Dendritic cell treated with granulocyte-macrophage colony-stimulating factor and Interleukin-4, amounts not matched to agents 40 ng/mL and 50 ng/mL, for 4 days (primary cell): ENCODE measurements at regions not wholly inside any gene's neighbourhood (a gene's known extent, or its start where the extent isn't known, plus 50 kb on each side); places are given as distances from the start of the nearest gene placed in this dataset.

Source experiments
- H3K27ac Mint-ChIP-seq: one replicate; pipeline ENCODE4 v1.8.0; 2022; ENCODE audit warnings: mild to moderate bottlenecking, mixed read lengths
- H3K27me3 Mint-ChIP-seq: one replicate; pipeline ENCODE4 v1.8.0; 2022; ENCODE audit warnings: mild to moderate bottlenecking, mixed read lengths
- H3K36me3 Mint-ChIP-seq: one replicate; pipeline ENCODE4 v1.8.0; 2022; ENCODE audit warnings: low read depth, mixed read lengths
- H3K4me1 Mint-ChIP-seq: one replicate; pipeline ENCODE4 v1.8.0; 2022; ENCODE audit warnings: low read depth, mixed read lengths
- H3K4me3 Mint-ChIP-seq: one replicate; pipeline ENCODE4 v1.8.0; 2022; ENCODE audit warnings: mild to moderate bottlenecking, moderate library complexity, mixed read lengths
- H3K9me3 Mint-ChIP-seq: one replicate; pipeline ENCODE4 v1.8.0; 2022; ENCODE audit warnings: mixed read lengths
- intact Hi-C: fragments of 100-400 bp; cut with micrococcal nuclease; formaldehyde crosslinking; loops from one replicate; pipeline ENCODE4 v1.15.0; 2022

GRCh38 chr1:208298593-208299269 is 54.5 kb upstream of the PLXNA2 start:
- Mint-ChIP-seq H3K27me3 (peaks cover 4% of the 10 kb centered on the region), H3K4me1 (no peaks in the 10 kb centered on the region), H3K9me3 (no peaks in the 10 kb centered on the region), H3K36me3 (no peaks in the 10 kb centered on the region), H3K27ac (no peak overlapping the region), H3K4me3 (no peak overlapping the region)
- intact Hi-C loops, result no loop called here

DNA sequence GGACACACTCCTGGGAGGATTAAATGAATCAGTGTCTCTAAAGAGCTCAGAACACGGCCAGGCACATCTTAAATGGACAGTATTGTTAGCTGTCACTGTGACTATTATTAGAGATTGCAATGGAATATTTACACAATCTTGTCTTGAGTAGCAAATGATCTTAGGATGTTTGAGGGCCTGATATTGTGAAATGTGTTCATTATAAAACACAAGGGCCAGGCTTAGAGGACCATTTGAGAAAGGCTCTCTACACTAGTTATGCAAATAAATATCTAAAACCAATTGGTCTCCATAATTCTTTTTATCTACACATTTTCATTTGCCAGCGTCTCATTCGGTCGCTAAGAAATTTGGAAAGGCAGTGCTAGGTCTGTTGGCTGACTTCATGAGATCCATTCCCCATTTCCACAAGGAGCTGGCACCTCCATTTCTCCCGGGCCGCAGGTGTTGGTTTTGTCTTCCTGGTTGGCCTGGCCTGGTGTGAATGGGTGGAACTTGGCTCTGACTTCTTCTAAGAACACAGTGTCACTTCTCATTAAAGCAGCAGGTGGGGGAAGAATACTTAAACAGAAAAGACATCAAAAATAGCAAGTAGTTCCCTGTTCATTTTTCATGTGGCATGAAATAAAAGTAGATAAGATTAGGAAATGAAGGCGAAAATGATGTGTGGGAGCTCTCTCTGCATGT is 56.0 kb upstream of the PLXNA2 start:
- intact Hi-C loops, result no loop called here
- no peaks in the 10 kb centered on the region for H3K27me3 Mint-ChIP-seq
- no peaks in the 10 kb centered on the region for H3K4me1 Mint-ChIP-seq
- H3K36me3 Mint-ChIP-seq, result no peaks in the 10 kb centered on the region
- H3K4me3 Mint-ChIP-seq, result no peak overlapping the region
- no peaks in the 10 kb centered on the region for H3K9me3 Mint-ChIP-seq
- no peak overlapping the region for H3K27ac Mint-ChIP-seq

DNA sequence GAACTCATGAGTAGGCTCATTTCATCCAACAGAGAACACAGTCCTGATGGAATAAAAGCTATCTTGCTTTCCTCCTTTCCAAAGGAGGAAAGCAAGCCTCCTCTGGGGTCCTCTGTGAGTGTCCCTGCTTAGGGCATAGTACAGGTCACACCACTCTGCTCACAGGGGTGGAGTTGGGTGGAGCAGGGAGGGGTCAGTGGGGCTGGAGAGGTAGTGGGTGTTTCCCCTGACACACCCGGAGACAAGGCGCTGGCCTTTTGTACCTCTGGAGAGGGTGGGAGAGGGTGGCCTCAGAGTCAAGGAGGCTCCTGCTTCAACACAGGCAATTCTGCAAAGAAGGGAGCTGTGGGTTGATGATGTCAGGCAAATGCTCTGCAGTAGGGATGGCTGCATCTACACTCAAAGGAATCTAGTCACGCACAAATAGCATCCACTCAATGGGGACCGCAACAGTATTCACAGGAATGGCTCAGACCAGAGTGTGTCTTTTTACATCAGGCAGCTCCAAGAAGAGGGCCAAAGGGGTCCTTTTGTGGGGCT is 58.6 kb upstream of the PLXNA2 start:
- Mint-ChIP-seq H3K27me3 (no peaks in the 10 kb centered on the region), H3K36me3 (no peaks in the 10 kb centered on the region), H3K9me3 (no peaks in the 10 kb centered on the region), H3K4me3 (no peak overlapping the region), H3K4me1 (no peaks in the 10 kb centered on the region), H3K27ac (no peak overlapping the region)
- intact Hi-C loops, result no loop called here

- Mint-ChIP-seq H3K27me3 (no peaks in the 10 kb centered on the region), H3K4me1 (no peaks in the 10 kb centered on the region), H3K27ac (no peak overlapping the region), H3K4me3 (no peak overlapping the region), H3K36me3 (no peaks in the 10 kb centered on the region), H3K9me3 (no peaks in the 10 kb centered on the region)
- intact Hi-C loops, result no loop called here
These were observed 59.8 kb upstream of the PLXNA2 start for GRCh38 chr1:208303743-208304712.

- H3K27ac Mint-ChIP-seq, result no peak overlapping the region
- H3K4me3 Mint-ChIP-seq, result no peak overlapping the region
- no peaks in the 10 kb centered on the region for H3K27me3 Mint-ChIP-seq
- H3K36me3 Mint-ChIP-seq, result no peaks in the 10 kb centered on the region
- intact Hi-C loops, result no loop called here
- no peaks in the 10 kb centered on the region for H3K9me3 Mint-ChIP-seq
- no peaks in the 10 kb centered on the region for H3K4me1 Mint-ChIP-seq
These were observed 64.0 kb upstream of the PLXNA2 start for GRCh38 chr1:208308221-208308620.

- H3K4me3 Mint-ChIP-seq, result no peak overlapping the region
- H3K9me3 Mint-ChIP-seq, result no peaks in the 10 kb centered on the region
- H3K27ac Mint-ChIP-seq, result no peak overlapping the region
- H3K4me1 Mint-ChIP-seq, result no peaks in the 10 kb centered on the region
- no peaks in the 10 kb centered on the region for H3K36me3 Mint-ChIP-seq
- no peaks in the 10 kb centered on the region for H3K27me3 Mint-ChIP-seq
- intact Hi-C loops, result no loop called here
These were observed 65.6 kb upstream of the PLXNA2 start for GRCh38 chr1:208309771-208310170.

GRCh38 chr1:208312706-208313105 is 68.5 kb upstream of the PLXNA2 start:
- Mint-ChIP-seq H3K36me3 (no peaks in the 10 kb centered on the region), H3K9me3 (no peaks in the 10 kb centered on the region), H3K4me1 (no peaks in the 10 kb centered on the region), H3K4me3 (no peak overlapping the region), H3K27ac (no peak overlapping the region), H3K27me3 (no peaks in the 10 kb centered on the region)
- intact Hi-C loops, result no loop called here

GRCh38 chr1:208314431-208314830 is 70.2 kb upstream of the PLXNA2 start:
- Mint-ChIP-seq H3K9me3 (no peaks in the 10 kb centered on the region), H3K4me1 (no peaks in the 10 kb centered on the region), H3K27me3 (no peaks in the 10 kb centered on the region), H3K4me3 (no peak overlapping the region), H3K27ac (no peak overlapping the region), H3K36me3 (no peaks in the 10 kb centered on the region)
- intact Hi-C loops, result no loop called here

- Mint-ChIP-seq H3K4me1 (no peaks in the 10 kb centered on the region), H3K27ac (no peak overlapping the region), H3K36me3 (no peaks in the 10 kb centered on the region), H3K9me3 (no peaks in the 10 kb centered on the region), H3K27me3 (no peaks in the 10 kb centered on the region), H3K4me3 (no peak overlapping the region)
- intact Hi-C loops, result no loop called here
These were observed 74.1 kb upstream of the PLXNA2 start for GRCh38 chr1:208318150-208318734.

DNA sequence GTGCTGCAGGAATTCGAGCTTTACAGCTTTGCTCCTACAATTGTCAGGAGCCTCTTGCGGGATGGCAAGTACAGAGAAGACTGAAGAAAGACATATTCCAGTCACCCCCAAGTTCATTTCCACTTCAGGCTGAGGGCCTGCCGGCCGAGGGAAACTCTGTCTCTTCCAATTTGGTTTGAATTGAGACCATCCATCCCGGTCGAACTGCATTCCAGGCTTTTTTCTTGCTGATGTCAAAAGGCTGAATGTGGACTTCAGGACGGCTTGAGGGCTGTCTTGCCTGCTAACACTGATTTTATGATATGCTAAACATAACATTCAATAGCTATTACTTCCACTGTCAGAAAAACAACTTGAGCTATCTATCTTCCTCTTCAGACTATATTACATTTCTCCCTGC is 79.8 kb upstream of the PLXNA2 start:
- Mint-ChIP-seq H3K36me3 (no peaks in the 10 kb centered on the region), H3K9me3 (no peaks in the 10 kb centered on the region), H3K27ac (no peak overlapping the region), H3K4me3 (no peak overlapping the region), H3K27me3 (no peaks in the 10 kb centered on the region), H3K4me1 (no peaks in the 10 kb centered on the region)
- intact Hi-C loops, result no loop called here

- intact Hi-C loops, result no loop called here
- Mint-ChIP-seq H3K4me1 (no peaks in the 10 kb centered on the region), H3K27me3 (peaks cover 3% of the 10 kb centered on the region), H3K4me3 (no peak overlapping the region), H3K9me3 (no peaks in the 10 kb centered on the region), H3K36me3 (no peaks in the 10 kb centered on the region), H3K27ac (no peak overlapping the region)
These were observed 81.8 kb upstream of the PLXNA2 start for GRCh38 chr1:208326033-208326432.

DNA sequence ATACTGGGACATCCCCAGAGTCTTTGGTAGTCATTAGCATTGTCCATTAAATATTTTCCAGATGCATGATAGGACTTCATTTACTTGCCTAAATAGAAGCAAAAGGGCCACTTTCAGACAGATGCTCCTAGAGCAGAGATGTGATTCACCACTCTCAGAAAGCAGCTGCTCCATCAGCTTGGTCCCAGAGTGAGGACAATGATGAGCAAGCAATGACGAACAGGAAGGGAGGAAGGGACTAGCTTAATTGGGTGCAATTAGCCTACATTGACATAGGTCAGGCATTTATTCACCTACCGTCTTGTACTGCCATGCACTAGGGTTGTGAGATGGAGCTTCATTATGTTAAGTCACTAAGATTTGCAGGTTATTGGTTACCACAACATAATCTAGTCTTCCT is 85.1 kb upstream of the PLXNA2 start:
- Mint-ChIP-seq H3K27me3 (peaks cover 3% of the 10 kb centered on the region), H3K27ac (no peak overlapping the region), H3K4me1 (no peaks in the 10 kb centered on the region), H3K9me3 (no peaks in the 10 kb centered on the region), H3K4me3 (no peak overlapping the region), H3K36me3 (no peaks in the 10 kb centered on the region)
- intact Hi-C loops, result no loop called here

GRCh38 chr1:208332036-208332773 is 88.0 kb upstream of the PLXNA2 start:
- no peaks in the 10 kb centered on the region for H3K36me3 Mint-ChIP-seq
- no peak overlapping the region for H3K27ac Mint-ChIP-seq
- no peaks in the 10 kb centered on the region for H3K9me3 Mint-ChIP-seq
- no peaks in the 10 kb centered on the region for H3K4me1 Mint-ChIP-seq
- H3K4me3 Mint-ChIP-seq, result no peak overlapping the region
- intact Hi-C loops, result no loop called here
- peaks cover 8% of the 10 kb centered on the region for H3K27me3 Mint-ChIP-seq
